Left cardiac atrium (tissue), 4 donors: ENCODE measurements at regions not wholly inside any gene's neighbourhood (a gene's known extent, or its start where the extent isn't known, plus 50 kb on each side); places are given as distances from the start of the nearest gene placed in this dataset.

Experiments used
- ATAC-seq, 2 donors: fragments of 200-7000 bp; cut with Tn5 transposase; one replicate each; pipeline ENCODE4 v1.9.1; 2020; ENCODE audit warnings: mild to moderate bottlenecking in 2 of 2, moderate library complexity in 2 of 2
- DNase-seq: peaks from one replicate; pipeline ENCODE4 v3.0.0-alpha.2; 2020
- intact Hi-C, 2 donors: fragments of 100-400 bp; cut with DNase I; formaldehyde crosslinking; loops; one replicate each; pipeline versions ENCODE4 v1.14.1 to v1.15.1; 2022 to 2023
- donor health status: DM: no; HTN: yes; CAD: no.
- donor health status: DM: no; HTN: yes; CAD: no; lungs with severe emphysema.
- donor health status: DM: yes; HTN: yes; CAD: no.
- donor health status: Dilated cardiomyopathy.

DNA sequence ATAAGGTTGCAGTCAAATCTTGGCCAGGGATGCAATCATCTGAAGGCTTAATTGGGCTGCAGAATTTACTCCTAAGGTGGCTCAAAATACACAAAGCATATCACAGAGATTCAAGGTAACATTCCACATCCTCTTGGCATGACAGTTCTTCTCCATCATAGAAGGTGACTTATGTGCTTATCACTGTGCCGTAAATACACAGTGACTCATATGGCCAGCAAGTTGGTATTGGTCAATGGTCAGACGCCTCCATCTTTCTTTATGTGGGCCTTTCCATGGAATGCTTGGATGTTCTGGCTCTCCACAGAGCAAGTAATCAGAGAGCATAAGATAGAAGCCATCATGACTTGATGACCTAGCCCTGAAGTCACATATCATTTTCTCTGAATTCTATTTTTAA is 168.8 kb upstream of the ST8SIA2 start:
- intact Hi-C loops = loop anchor here in 1 of 2 donors (5.0 kb wide), 1 partner anchor 133 kb away; no protein-coding TSS in a partner anchor
- DNase-seq = no peak
- ATAC-seq = peak in 1 of 2 donors; percentile 62

- intact Hi-C loops = no loop called here
- ATAC-seq (peak; percentile 63 to 75), DNase-seq (no peak)
Measured at GRCh38 chr15:92226020-92226612, 167.6 kb upstream of the ST8SIA2 start.

DNA sequence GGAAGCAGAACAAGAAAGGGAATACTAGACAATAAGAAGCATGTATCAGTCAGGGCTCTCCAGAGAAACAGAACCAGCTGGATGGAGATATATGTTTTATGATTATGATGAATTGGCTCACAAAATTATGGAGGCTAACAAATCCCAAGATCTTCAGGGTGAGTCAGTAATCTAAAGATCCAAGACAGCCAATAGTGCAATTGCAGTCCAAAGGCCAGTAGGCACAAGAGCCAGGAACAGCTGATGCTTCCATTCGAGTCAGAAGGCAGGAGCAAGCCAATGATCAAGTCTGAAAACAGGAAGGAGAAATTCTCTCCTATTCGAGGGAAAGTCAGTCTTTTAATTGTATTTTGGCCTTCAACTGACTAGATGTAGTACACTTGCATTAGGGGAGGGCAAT is 164.9 kb upstream of the ST8SIA2 start:
- no peak for DNase-seq
- intact Hi-C loops = no loop called here
- no peak for ATAC-seq

DNA sequence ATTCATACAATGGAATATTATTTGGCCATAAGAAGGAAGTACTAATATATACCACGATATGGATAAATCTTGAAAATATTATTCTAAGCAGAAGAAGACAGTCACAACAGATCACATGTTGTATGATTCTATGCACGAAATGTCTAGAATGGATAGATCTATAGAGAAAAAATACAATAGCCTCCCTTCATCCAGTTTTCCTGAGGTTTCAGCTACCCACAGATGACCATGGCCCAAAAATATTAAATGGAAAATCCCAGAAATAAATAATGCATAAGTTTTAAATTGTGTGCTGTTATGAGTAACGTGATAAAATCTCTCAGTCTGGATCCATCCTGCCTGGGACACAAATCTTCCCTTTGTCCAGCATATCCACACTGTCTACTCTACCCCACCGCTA is 162.2 kb upstream of the ST8SIA2 start:
- intact Hi-C loops = no loop called here
- DNase-seq (no peak), ATAC-seq (no peak)

GRCh38 chr15:92232317-92232716 is 161.4 kb upstream of the ST8SIA2 start:
- intact Hi-C loops = no loop called here
- ATAC-seq (no peak), DNase-seq (no peak)

GRCh38 chr15:92232876-92233275 is 160.8 kb upstream of the ST8SIA2 start:
- ATAC-seq (no peak), DNase-seq (no peak)
- intact Hi-C loops = no loop called here

- intact Hi-C loops = no loop called here
- no peak for ATAC-seq
- DNase-seq = no peak
Measured at GRCh38 chr15:92243227-92243626, 150.5 kb upstream of the ST8SIA2 start.

DNA sequence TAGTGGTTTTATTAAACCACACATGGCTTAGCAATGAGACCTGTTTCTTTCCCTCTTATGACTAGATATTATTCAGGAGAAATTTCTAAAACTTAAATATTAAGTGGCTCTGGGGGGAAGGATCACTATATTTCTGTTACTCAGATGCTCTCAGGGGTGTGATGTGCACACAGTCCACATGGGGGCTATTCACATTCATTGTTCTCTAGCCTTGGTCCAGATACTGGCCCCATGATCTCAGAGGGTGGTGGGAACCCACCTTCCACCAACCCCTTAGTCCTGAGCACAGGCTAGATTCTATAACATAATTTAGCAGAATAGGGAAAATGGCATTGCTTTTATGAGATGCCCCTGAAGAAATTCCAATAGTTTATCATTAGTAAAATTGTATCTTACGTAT is 149.0 kb upstream of the ST8SIA2 start:
- ATAC-seq (no peak), DNase-seq (no peak)
- intact Hi-C loops = no loop called here

GRCh38 chr15:92247649-92248242 is 145.9 kb upstream of the ST8SIA2 start:
- intact Hi-C loops = no loop called here
- no peak for DNase-seq
- ATAC-seq = no peak

- DNase-seq (no peak), ATAC-seq (no peak)
- intact Hi-C loops = no loop called here
Measured at GRCh38 chr15:92266796-92267685, 126.6 kb upstream of the ST8SIA2 start.

GRCh38 chr15:92268900-92269299 is 124.8 kb upstream of the ST8SIA2 start:
- intact Hi-C loops = no loop called here
- ATAC-seq (no peak), DNase-seq (no peak)

GRCh38 chr15:92271179-92271578 is 122.5 kb upstream of the ST8SIA2 start:
- no peak for ATAC-seq
- no peak for DNase-seq
- intact Hi-C loops = loop anchor here in 1 of 2 donors (10.0 kb wide), 1 partner anchor 114 kb away; no protein-coding TSS in a partner anchor

DNA sequence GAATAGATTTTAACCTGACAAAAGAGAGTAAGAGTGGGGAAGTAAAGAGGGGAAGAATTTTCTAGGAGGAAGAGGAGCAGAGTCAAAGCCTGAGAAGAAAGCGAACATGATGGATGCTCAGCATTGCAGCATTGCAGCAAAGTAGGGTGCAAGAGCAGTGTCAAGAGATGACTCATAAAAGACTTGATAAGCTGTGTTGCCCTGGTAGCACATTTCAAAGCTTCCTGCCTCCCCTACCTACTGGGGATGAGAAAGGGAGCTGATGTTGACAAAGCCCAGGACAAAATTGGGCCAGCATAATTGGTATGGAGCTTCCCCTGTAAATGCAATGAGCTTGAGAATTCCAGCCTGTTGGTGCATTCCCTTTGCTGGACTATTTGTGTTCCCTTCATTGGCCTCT is 121.6 kb upstream of the ST8SIA2 start:
- ATAC-seq = no peak
- no peak for DNase-seq
- intact Hi-C loops = loop anchor here in 1 of 2 donors (10.0 kb wide), 1 partner anchor 113 kb away; no protein-coding TSS in a partner anchor

GRCh38 chr15:92273286-92273685 is 120.4 kb upstream of the ST8SIA2 start:
- no peak for ATAC-seq
- DNase-seq = no peak
- intact Hi-C loops = loop anchor here in 1 of 2 donors (10.0 kb wide), 1 partner anchor 112 kb away; no protein-coding TSS in a partner anchor

DNA sequence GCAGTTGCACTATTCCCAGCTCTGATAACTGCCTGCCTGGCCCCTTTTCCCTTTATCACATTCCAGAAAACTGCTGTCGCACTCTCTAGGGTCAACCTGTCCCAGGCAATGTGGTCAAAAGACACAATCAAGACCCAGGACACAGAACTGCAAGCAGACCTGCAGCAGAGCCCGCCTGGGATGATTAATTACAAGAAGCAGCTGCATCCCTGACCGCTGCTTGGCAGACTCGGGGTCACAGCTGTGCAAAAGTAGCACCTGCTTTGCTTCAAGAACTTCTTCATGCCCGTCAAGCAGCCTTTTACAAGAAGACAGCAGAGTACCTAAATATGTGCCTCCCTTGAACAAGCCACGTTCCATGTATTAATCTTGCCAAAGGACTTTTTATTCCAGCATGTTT is 120.0 kb upstream of the ST8SIA2 start:
- intact Hi-C loops = loop anchor here in 1 of 2 donors (10.0 kb wide), 1 partner anchor 111 kb away; no protein-coding TSS in a partner anchor
- DNase-seq (no peak), ATAC-seq (no peak)

- intact Hi-C loops = loop anchor here (5.0 to 10.0 kb wide), 2 partner anchors 105 to 107 kb away; no protein-coding TSS in a partner anchor
- DNase-seq = no peak
- ATAC-seq = peak; percentile 55 to 76
Measured at GRCh38 chr15:92277776-92278175, 115.9 kb upstream of the ST8SIA2 start.

GRCh38 chr15:92283813-92284212 is 109.9 kb upstream of the ST8SIA2 start:
- ATAC-seq (peak; percentile 31 to 72), DNase-seq (no peak)
- intact Hi-C loops = no loop called here

DNA sequence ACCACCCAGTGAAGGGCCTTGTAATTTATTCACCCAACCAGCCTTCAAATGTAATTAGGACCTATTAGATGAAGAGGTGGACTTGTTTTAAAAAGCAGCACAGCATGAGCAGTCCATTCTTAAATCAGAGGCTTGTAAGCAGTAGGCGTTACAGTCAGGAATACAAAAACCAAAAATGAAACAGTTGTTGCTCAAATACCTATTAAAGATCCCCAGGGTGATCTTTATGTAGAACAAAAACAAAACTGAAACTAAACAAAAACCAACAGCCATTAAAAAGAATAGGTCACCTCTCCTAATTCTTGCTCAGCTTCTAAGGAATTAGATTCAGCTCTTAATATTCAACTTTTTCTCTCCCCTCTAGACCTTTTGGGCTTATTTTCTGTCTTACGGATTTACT is 104.9 kb upstream of the ST8SIA2 start:
- intact Hi-C loops = no loop called here
- ATAC-seq = no peak
- no peak for DNase-seq

DNA sequence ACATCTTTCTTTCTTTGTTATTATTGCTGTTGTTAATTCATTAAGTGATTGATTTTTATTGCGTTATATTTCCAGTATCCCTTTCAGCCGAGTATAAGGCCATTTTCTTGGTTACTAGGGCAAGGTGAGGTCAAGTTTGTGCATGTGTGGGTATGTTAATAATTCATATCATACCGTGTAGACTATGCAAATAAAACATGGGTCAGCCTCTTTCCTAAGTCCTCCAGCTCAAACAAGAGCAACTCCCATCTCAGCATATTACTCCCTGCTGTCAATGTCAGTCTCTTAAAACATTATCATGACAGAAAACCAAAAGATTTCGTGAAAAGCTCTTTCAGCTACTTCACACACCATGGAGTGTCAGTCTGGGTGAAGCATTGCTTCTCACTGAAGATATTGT is 103.9 kb upstream of the ST8SIA2 start:
- no peak for ATAC-seq
- intact Hi-C loops = no loop called here
- no peak for DNase-seq
